Liver (tissue), 3 donors: ENCODE measurements at regions not wholly inside any gene's neighbourhood (a gene's known extent, or its start where the extent isn't known, plus 50 kb on each side); places are given as distances from the start of the nearest gene placed in this dataset.

ENCODE experiments used
- HNF4A ChIP-seq, 2 donors: conservative IDR thresholded peaks; 2 replicates each; pipeline ENCODE4 v1.6.1; 2016; ENCODE audit warnings: antibody characterized with exemption in 2 of 2, mild to moderate bottlenecking in 2 of 2
- RAD21 ChIP-seq, 2 donors: IDR thresholded peaks; 2 replicates each; pipeline ENCODE4 v1.6.1; 2016; ENCODE audit warnings: antibody characterized with exemption in 2 of 2, mild to moderate bottlenecking in 2 of 2
- TAF1 ChIP-seq: conservative IDR thresholded peaks from 2 replicates; pipeline ENCODE4 v1.6.1; 2016; ENCODE audit warnings: antibody characterized with exemption, mild to moderate bottlenecking
- YY1 ChIP-seq: IDR thresholded peaks from 2 replicates; pipeline ENCODE4 v1.6.1; 2016; ENCODE audit warnings: antibody characterized with exemption, mild to moderate bottlenecking
- TF ChIP-seq, protein P1 (sequence below): fragments of 150-350 bp; IDR thresholded peaks from 2 replicates; pipeline ENCODE4 v1.5.1; 2017; ENCODE audit warnings: improper control_type of control experiment, low read depth, low read length; ENCODE audit not compliant: missing input control
- TF ChIP-seq, protein P2 (sequence below): IDR thresholded peaks from 2 replicates; pipeline ENCODE4 v1.6.1; 2016; ENCODE audit warnings: antibody characterized with exemption, mild to moderate bottlenecking
- TF ChIP-seq, protein P3 (sequence below): IDR thresholded peaks from 2 replicates; pipeline ENCODE4 v1.6.1; 2016; ENCODE audit warnings: antibody characterized with exemption
- donor health status: healthy.
- donor health status: healthy.

DNA sequence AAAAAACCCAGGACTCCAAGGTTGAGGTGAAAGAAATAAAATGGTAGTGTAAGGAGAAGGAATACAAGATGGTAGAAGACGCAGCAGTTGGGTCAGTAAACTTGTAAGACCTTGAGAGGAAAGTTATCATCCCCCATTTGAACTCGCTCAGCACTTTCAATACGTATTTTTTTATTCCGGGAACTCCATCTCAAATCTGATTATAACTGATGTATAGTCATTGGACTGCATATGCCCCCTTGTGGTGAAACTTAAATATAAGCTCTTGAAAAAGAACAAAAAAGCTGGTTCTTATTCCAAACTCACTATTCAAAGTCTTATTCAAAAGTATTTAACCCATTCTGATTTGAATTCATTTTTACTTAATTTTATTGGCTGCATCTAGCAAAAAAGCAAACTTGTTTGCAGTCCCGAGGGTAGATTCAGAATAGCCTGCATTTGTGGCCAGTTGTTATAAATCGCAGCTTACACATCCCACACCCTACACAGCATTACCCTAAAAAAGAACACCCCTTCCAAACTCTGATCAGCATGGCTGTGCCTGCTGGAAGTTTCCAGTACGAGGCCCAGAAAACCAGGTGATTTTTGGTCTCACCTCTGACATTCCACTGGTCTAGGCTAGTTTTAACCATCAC, 118.0 kb downstream of the ESM1 start:
- TF ChIP-seq TAF1 (no peak), HNF4A (conservative IDR thresholded peaks at IDR 0.05) (no peak), YY1 (no peak), RAD21 (IDR thresholded peaks at IDR 0.05) (peak; percentile 83 to 85)
- TF ChIP-seq, protein P1, sequence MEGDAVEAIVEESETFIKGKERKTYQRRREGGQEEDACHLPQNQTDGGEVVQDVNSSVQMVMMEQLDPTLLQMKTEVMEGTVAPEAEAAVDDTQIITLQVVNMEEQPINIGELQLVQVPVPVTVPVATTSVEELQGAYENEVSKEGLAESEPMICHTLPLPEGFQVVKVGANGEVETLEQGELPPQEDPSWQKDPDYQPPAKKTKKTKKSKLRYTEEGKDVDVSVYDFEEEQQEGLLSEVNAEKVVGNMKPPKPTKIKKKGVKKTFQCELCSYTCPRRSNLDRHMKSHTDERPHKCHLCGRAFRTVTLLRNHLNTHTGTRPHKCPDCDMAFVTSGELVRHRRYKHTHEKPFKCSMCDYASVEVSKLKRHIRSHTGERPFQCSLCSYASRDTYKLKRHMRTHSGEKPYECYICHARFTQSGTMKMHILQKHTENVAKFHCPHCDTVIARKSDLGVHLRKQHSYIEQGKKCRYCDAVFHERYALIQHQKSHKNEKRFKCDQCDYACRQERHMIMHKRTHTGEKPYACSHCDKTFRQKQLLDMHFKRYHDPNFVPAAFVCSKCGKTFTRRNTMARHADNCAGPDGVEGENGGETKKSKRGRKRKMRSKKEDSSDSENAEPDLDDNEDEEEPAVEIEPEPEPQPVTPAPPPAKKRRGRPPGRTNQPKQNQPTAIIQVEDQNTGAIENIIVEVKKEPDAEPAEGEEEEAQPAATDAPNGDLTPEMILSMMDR = peak; percentile 52
- TF ChIP-seq, protein P2, sequence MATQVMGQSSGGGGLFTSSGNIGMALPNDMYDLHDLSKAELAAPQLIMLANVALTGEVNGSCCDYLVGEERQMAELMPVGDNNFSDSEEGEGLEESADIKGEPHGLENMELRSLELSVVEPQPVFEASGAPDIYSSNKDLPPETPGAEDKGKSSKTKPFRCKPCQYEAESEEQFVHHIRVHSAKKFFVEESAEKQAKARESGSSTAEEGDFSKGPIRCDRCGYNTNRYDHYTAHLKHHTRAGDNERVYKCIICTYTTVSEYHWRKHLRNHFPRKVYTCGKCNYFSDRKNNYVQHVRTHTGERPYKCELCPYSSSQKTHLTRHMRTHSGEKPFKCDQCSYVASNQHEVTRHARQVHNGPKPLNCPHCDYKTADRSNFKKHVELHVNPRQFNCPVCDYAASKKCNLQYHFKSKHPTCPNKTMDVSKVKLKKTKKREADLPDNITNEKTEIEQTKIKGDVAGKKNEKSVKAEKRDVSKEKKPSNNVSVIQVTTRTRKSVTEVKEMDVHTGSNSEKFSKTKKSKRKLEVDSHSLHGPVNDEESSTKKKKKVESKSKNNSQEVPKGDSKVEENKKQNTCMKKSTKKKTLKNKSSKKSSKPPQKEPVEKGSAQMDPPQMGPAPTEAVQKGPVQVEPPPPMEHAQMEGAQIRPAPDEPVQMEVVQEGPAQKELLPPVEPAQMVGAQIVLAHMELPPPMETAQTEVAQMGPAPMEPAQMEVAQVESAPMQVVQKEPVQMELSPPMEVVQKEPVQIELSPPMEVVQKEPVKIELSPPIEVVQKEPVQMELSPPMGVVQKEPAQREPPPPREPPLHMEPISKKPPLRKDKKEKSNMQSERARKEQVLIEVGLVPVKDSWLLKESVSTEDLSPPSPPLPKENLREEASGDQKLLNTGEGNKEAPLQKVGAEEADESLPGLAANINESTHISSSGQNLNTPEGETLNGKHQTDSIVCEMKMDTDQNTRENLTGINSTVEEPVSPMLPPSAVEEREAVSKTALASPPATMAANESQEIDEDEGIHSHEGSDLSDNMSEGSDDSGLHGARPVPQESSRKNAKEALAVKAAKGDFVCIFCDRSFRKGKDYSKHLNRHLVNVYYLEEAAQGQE = no peak
- TF ChIP-seq, protein P3, sequence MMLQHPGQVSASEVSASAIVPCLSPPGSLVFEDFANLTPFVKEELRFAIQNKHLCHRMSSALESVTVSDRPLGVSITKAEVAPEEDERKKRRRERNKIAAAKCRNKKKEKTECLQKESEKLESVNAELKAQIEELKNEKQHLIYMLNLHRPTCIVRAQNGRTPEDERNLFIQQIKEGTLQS = no peak
